ENCODE measurements at regions not wholly inside any gene's neighbourhood (a gene's known extent, or its start where the extent isn't known, plus 50 kb on each side); places are given as distances from the start of the nearest gene placed in this dataset.
"Not testable (repeated sequence)": the region's sequence is repeated elsewhere in the genome, so short reads cannot be mapped to it uniquely, and the experiment has no call there.

DNA sequence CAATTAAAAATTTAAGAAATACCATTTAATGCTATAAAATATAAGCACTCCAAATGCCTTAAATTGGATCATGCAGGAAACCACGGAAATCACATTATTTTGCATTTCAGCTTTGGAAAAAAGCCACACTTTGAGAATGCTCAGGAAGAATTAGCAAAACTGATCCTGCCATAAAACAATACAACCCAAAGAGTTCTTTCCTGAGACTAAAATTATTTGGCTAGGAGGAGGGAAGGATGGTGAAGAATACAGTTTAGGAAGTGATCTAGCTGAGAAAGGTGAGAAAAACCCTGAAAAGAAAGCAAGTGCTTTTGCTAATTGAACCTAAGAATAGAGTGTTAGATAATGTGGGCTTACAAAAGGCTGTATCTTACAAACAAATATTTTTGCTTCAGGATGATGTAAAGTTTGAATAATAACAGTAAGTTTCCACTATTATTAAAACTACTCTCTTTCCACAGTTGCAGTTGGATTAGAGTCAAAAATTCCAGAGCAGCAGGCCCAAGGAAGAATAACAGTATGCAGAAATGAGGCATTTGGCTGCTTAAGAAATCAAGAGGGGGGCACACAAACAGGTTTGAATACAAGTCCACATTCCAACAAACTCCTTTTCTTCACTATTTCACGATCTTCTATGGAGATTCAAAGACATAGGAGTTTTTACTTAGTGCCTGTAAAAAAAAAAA, 565.4 kb downstream of the RFPL4B start:
- Mint-ChIP-seq H3K4me1 (ENCODE audit: unreplicated experiment) (peaks cover 45% of the 10 kb centered on the region), H3K4me3 (ENCODE audit: unreplicated experiment) (peak overlapping the region; percentile 19), H3K27me3 (ENCODE audit: unreplicated experiment) (no peaks in the 10 kb centered on the region), H3K27ac (ENCODE audit: unreplicated experiment) (peak overlapping the region; percentile 97), H3K36me3 (ENCODE audit: unreplicated experiment) (peaks cover 4% of the 10 kb centered on the region), H3K9me3 (ENCODE audit: unreplicated experiment) (no peaks in the 10 kb centered on the region)
- no peak for DNase-seq (ENCODE audit: extremely low spot score, unreplicated experiment)
- TF ChIP-seq, protein P1, sequence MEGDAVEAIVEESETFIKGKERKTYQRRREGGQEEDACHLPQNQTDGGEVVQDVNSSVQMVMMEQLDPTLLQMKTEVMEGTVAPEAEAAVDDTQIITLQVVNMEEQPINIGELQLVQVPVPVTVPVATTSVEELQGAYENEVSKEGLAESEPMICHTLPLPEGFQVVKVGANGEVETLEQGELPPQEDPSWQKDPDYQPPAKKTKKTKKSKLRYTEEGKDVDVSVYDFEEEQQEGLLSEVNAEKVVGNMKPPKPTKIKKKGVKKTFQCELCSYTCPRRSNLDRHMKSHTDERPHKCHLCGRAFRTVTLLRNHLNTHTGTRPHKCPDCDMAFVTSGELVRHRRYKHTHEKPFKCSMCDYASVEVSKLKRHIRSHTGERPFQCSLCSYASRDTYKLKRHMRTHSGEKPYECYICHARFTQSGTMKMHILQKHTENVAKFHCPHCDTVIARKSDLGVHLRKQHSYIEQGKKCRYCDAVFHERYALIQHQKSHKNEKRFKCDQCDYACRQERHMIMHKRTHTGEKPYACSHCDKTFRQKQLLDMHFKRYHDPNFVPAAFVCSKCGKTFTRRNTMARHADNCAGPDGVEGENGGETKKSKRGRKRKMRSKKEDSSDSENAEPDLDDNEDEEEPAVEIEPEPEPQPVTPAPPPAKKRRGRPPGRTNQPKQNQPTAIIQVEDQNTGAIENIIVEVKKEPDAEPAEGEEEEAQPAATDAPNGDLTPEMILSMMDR (IDR thresholded peaks at IDR 0.05) = no peak

DNA sequence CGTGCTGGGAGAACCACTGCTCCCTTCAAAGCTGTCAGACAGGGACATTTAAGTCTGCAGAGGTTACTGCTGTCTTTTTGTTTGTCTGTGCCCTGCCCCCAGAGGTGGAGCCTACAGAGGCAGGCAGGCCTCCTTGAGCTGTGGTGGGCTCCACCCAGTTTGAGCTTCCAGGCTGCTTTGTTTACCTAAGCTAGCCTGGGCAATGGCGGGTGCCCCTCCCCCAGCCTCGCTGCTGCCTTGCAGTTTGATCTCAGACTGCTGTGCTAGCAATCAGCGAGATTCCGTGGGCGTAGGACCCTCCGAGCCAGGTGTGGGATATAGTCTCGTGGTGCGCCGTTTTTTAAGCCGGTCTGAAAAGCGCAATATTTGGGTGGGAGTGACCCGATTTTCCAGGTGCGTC, 572.6 kb downstream of the RFPL4B start:
- not testable (repeated sequence) for DNase-seq (ENCODE audit: extremely low spot score, unreplicated experiment); H3K4me1 Mint-ChIP-seq (ENCODE audit: unreplicated experiment); H3K4me3 Mint-ChIP-seq (ENCODE audit: unreplicated experiment); H3K27me3 Mint-ChIP-seq (ENCODE audit: unreplicated experiment); H3K27ac Mint-ChIP-seq (ENCODE audit: unreplicated experiment)
- Mint-ChIP-seq H3K9me3 (ENCODE audit: unreplicated experiment) (peaks cover 11% of the 10 kb centered on the region), H3K36me3 (ENCODE audit: unreplicated experiment) (peaks cover 22% of the 10 kb centered on the region)

DNA sequence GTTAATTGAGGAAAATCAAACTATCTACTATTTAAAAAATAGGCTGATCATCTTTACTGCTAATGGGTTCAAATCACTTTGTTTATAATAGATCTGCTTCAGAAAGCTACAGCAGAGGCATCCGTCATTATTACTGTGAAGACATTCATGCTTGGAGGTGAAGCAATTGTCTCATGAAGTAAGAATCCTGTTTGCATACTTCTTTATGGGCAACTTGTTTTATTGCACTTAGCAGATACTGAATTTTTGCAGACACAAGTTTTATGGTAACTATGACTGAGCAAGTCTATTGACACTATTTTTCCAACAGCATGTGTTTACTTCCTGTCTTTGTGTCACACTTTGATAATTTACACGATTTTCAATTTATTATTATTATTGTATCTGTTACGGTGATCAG, 573.9 kb downstream of the RFPL4B start:
- peaks cover 1% of the 10 kb centered on the region for H3K4me1 Mint-ChIP-seq (ENCODE audit: unreplicated experiment)

DNA sequence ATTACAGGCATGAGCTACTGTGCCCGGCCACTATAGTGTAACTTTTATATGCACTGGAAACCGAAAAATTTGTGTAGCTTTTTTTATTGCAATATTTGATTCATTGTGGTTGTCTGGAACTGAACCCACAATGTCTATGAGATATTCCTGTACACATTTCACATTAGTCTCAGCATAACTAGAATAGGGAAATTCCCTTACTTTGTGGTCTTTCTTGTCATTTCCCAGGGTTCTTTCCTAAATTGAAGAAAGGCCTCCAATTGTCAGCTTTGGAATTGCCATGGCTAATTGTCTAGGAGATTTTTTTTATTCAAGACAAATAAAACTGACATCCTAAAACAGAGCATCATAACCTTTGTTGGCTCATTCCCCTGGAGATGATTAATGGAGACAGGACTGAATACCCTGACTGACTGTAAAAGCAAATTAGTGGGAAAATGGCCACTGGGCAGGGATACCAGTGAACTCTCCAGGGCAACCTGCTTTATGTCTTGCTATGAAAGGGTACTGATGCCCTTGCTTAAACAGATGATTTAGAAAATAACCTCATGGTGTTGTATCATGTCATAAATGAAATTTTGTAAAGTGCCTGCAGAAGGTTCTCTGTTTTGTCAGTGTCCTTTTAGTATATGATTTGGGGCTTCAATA, 576.9 kb downstream of the RFPL4B start:
- Mint-ChIP-seq H3K27ac (ENCODE audit: unreplicated experiment) (no peak overlapping the region), H3K4me3 (ENCODE audit: unreplicated experiment) (no peak overlapping the region), H3K4me1 (ENCODE audit: unreplicated experiment) (peaks cover 29% of the 10 kb centered on the region), H3K9me3 (ENCODE audit: unreplicated experiment) (peaks cover 18% of the 10 kb centered on the region), H3K27me3 (ENCODE audit: unreplicated experiment) (no peaks in the 10 kb centered on the region), H3K36me3 (ENCODE audit: unreplicated experiment) (peaks cover 22% of the 10 kb centered on the region)
- TF ChIP-seq, protein P1 (IDR thresholded peaks at IDR 0.05) = no peak
- DNase-seq (ENCODE audit: extremely low spot score, unreplicated experiment) = no peak

More for the DNA sequence above, 573.9 kb downstream of the RFPL4B start:
- H3K36me3 Mint-ChIP-seq (ENCODE audit: unreplicated experiment) = peaks cover 22% of the 10 kb centered on the region
- no peaks in the 10 kb centered on the region for H3K27me3 Mint-ChIP-seq (ENCODE audit: unreplicated experiment)
- H3K27ac Mint-ChIP-seq (ENCODE audit: unreplicated experiment) = no peak overlapping the region
- H3K4me3 Mint-ChIP-seq (ENCODE audit: unreplicated experiment) = no peak overlapping the region
- peaks cover 11% of the 10 kb centered on the region for H3K9me3 Mint-ChIP-seq (ENCODE audit: unreplicated experiment)
- TF ChIP-seq, protein P1 (IDR thresholded peaks at IDR 0.05) = no peak
- DNase-seq (ENCODE audit: extremely low spot score, unreplicated experiment) = no peak

DNA sequence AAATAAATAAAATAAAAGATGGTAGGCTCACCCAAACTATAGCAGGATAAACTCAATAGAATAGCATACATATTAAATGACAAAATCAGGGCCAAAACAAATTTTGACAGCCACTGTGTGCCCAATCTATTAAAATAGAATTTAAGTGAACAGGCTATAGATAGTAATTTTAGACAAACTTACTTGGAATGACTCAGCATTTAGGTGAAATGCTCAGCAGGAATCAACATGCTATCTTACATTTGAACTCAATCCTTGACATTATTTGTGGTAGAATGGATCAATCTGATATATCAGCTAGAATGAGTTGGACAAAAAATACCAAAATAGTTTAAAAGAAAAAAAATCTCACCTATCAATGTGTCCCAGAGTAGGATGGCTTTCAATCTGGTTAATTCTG, 578.6 kb downstream of the RFPL4B start:
- no peak for DNase-seq (ENCODE audit: extremely low spot score, unreplicated experiment)
- Mint-ChIP-seq H3K4me1 (ENCODE audit: unreplicated experiment) (peaks cover 45% of the 10 kb centered on the region), H3K27me3 (ENCODE audit: unreplicated experiment) (no peaks in the 10 kb centered on the region), H3K9me3 (ENCODE audit: unreplicated experiment) (peaks cover 18% of the 10 kb centered on the region), H3K36me3 (ENCODE audit: unreplicated experiment) (peaks cover 20% of the 10 kb centered on the region), H3K4me3 (ENCODE audit: unreplicated experiment) (no peak overlapping the region), H3K27ac (ENCODE audit: unreplicated experiment) (peak overlapping the region; percentile 70)
- TF ChIP-seq, protein P1 (IDR thresholded peaks at IDR 0.05) = no peak

Data from osteocyte (in vitro differentiated cells).